HG03025 (cell line): ENCODE measurements at regions not wholly inside any gene's neighbourhood (a gene's known extent, or its start where the extent isn't known, plus 50 kb on each side); places are given as distances from the start of the nearest gene placed in this dataset.

Experiments used
- ATAC-seq: cut with Tn5 transposase; IDR thresholded peaks from one replicate; pipeline ENCODE4 v1.9.1; 2021; ENCODE audit warnings: mild to moderate bottlenecking, moderate library complexity; ENCODE audit not compliant: unreplicated experiment, low FRiP score

GRCh38 chr2:12099374-12099773 is 352.9 kb downstream of the LPIN1 start:
- no peak for ATAC-seq

- no peak for ATAC-seq
These were observed 356.2 kb downstream of the LPIN1 start for GRCh38 chr2:12102679-12103078.

- ATAC-seq = no peak
These were observed 358.7 kb downstream of the LPIN1 start for GRCh38 chr2:12105180-12105579.

- no peak for ATAC-seq
These were observed 360.1 kb downstream of the LPIN1 start for GRCh38 chr2:12106440-12107080.

GRCh38 chr2:12107321-12107720 is 360.9 kb downstream of the LPIN1 start:
- no peak for ATAC-seq

GRCh38 chr2:12107939-12108338 is 361.5 kb downstream of the LPIN1 start:
- ATAC-seq = no peak

- no peak for ATAC-seq
These were observed 363.1 kb downstream of the LPIN1 start for GRCh38 chr2:12109363-12110017.

- ATAC-seq = no peak
These were observed 363.6 kb downstream of the LPIN1 start for GRCh38 chr2:12110074-12110473.

GRCh38 chr2:12110481-12110880 is 364.0 kb downstream of the LPIN1 start:
- no peak for ATAC-seq

- ATAC-seq = no peak
These were observed 367.0 kb downstream of the LPIN1 start for GRCh38 chr2:12113412-12113811.

- ATAC-seq = no peak
These were observed 368.4 kb downstream of the LPIN1 start for GRCh38 chr2:12114816-12115215.

GRCh38 chr2:12116228-12116750 is 369.9 kb downstream of the LPIN1 start:
- peak; percentile 73 for ATAC-seq

- ATAC-seq = no peak
These were observed 373.4 kb downstream of the LPIN1 start for GRCh38 chr2:12119841-12120240.

- ATAC-seq = no peak
These were observed 374.1 kb downstream of the LPIN1 start for GRCh38 chr2:12120281-12121150.

GRCh38 chr2:12124790-12125189 is 378.4 kb downstream of the LPIN1 start:
- ATAC-seq = no peak

GRCh38 chr2:12126318-12126717 is 379.9 kb downstream of the LPIN1 start:
- no peak for ATAC-seq

GRCh38 chr2:12127638-12128037 is 381.2 kb downstream of the LPIN1 start:
- no peak for ATAC-seq

GRCh38 chr2:12131975-12132374 is 385.5 kb downstream of the LPIN1 start:
- no peak for ATAC-seq

- ATAC-seq = no peak
These were observed 395.3 kb downstream of the LPIN1 start for GRCh38 chr2:12141618-12142258.

GRCh38 chr2:12151716-12152115 is 405.3 kb downstream of the LPIN1 start:
- ATAC-seq = no peak

GRCh38 chr2:12152888-12153287 is 406.5 kb downstream of the LPIN1 start:
- no peak for ATAC-seq
